ENCODE measurements at regions not wholly inside any gene's neighbourhood (a gene's known extent, or its start where the extent isn't known, plus 50 kb on each side); places are given as distances from the start of the nearest gene placed in this dataset.
"Not testable (repeated sequence)": the region's sequence is repeated elsewhere in the genome, so short reads cannot be mapped to it uniquely, and the experiment has no call there.

DNA sequence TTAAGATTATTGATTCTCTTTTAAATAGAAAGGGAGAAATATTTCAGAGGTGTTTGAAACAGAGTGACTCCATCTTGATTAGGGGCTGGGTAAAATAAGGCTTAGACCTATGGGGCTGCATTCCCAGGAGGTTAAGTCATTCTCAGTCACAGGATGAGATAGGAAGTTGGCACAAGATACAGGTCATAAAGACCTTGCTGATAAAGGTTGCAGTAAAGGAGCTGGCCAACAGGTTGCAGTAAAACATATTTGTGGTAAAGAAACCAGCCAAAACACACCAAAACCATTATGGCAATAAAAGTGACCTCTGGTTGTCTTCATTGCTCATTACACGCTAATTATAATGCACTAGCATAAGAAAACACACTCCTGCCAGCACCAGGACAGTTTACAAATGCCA, 165.0 kb downstream of the SPIN4 start:
- H3K4me3 ChIP-seq (ENCODE audit: low read length), result no peak overlapping the region
- WGBS (ENCODE audit: insufficient coverage, insufficient read length), result no CpG with 5 or more reads among the region's 1 CpG
- no peaks in the 10 kb centered on the region for H3K27me3 ChIP-seq (ENCODE audit: control insufficient read depth, insufficient read depth, low read length)
- no peaks in the 10 kb centered on the region for H3K4me1 ChIP-seq (ENCODE audit: control insufficient read depth, insufficient read depth, low read length)
- H3K9me3 ChIP-seq (ENCODE audit: control insufficient read depth, insufficient read depth, low read length), result no peaks in the 10 kb centered on the region
- no peaks in the 10 kb centered on the region for H3K36me3 ChIP-seq (ENCODE audit: control insufficient read depth, insufficient read depth, low read length)
- no peak for DNase-seq (ENCODE audit: low read depth, low spot score)
- no peak overlapping the region for H3K27ac ChIP-seq (ENCODE audit: low read length)

DNA sequence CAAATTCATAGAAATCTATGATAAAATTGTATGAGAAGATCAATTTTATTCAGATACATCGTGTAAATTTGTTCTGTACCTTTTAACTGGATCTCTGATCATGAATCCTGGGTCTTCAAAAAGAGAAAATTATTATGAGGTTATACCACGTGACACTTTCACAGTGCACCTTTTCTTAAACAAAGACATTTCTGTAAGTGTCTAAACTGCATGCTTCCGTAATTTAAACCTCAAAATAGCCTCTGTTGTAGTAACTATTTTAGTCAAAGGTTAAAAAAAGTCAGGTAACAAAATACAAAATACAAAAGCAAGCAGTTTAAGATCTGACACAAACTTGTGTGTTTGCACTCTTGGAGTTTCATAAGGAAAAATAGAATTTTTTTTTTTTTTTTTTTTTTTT, 171.3 kb downstream of the SPIN4 start:
- not testable (repeated sequence) for H3K36me3 ChIP-seq (ENCODE audit: control insufficient read depth, insufficient read depth, low read length); H3K4me3 ChIP-seq (ENCODE audit: low read length); H3K4me1 ChIP-seq (ENCODE audit: control insufficient read depth, insufficient read depth, low read length); H3K27ac ChIP-seq (ENCODE audit: low read length); DNase-seq (ENCODE audit: low read depth, low spot score); H3K9me3 ChIP-seq (ENCODE audit: control insufficient read depth, insufficient read depth, low read length); H3K27me3 ChIP-seq (ENCODE audit: control insufficient read depth, insufficient read depth, low read length)
- no CpG with 5 or more reads among the region's 3 CpGs for WGBS (ENCODE audit: insufficient coverage, insufficient read length)

DNA sequence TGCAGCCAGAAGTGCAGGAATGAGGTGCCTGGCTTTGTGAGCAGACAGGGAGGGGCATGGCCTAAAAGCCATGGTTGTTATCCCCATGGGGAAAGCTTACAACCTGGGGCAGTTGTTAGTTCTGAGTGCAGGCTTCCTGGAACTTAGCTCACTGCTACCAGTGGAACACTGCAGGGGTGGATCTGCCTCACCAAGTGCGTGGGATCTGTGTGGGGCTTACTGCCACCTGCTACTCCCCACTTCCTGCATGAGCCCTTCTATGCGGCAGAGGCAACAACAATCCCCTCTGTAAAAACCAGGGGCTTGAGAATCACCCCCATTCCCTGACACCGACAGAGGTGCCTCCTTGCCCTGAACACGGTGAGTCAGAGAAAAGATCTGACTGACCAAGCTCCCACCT, 174.6 kb downstream of the SPIN4 start:
- not testable (repeated sequence) for H3K4me3 ChIP-seq (ENCODE audit: low read length); H3K27ac ChIP-seq (ENCODE audit: low read length); H3K36me3 ChIP-seq (ENCODE audit: control insufficient read depth, insufficient read depth, low read length); H3K9me3 ChIP-seq (ENCODE audit: control insufficient read depth, insufficient read depth, low read length); DNase-seq (ENCODE audit: low read depth, low spot score); H3K4me1 ChIP-seq (ENCODE audit: control insufficient read depth, insufficient read depth, low read length); H3K27me3 ChIP-seq (ENCODE audit: control insufficient read depth, insufficient read depth, low read length)
- WGBS (ENCODE audit: insufficient coverage, insufficient read length), result no CpG with 5 or more reads among the region's 4 CpGs

DNA sequence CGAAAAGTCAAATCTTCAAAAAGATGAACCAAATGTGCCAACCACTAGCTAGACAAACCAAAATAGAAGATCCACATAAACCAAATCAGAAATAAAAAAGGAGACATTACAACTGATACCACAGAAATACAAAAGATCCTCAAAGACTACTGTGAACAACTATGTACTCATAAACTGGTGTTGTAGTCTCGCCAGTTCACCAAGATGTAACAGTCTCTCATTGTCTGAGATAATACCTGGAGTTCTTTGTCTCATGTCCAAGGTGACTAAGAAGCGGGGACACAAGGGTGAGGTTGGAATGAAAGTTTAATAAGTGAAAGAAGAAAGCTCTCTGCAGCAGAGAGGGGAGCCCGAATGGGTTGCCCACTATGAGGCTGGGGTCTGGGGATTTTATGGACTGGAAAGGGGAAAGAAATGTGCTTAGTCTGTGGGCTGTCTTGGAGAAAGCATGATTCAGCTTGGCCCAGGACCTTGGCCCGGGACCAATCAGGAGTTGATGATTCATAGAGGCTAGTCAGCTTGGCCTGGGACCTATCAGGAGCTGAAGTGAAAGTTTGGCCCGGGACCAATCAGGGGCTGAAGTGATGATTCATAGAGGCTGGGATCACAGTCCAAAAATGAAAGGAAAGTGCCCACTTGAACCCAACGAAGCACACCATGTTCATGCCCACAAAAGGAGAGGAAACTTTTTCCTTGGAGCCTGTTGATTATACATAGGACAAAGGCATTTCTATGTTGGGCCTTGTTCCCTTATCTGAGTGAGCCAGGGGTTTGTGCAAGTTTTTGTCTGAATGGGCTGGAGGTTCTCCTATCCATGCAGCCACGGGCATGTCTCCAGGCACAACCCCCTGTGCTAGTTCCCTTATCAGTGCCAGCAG, 177.1 kb downstream of the SPIN4 start:
- not testable (repeated sequence) for DNase-seq (ENCODE audit: low read depth, low spot score); H3K4me1 ChIP-seq (ENCODE audit: control insufficient read depth, insufficient read depth, low read length)
- no CpG with 5 or more reads among the region's 8 CpGs for WGBS (ENCODE audit: insufficient coverage, insufficient read length)

DNA sequence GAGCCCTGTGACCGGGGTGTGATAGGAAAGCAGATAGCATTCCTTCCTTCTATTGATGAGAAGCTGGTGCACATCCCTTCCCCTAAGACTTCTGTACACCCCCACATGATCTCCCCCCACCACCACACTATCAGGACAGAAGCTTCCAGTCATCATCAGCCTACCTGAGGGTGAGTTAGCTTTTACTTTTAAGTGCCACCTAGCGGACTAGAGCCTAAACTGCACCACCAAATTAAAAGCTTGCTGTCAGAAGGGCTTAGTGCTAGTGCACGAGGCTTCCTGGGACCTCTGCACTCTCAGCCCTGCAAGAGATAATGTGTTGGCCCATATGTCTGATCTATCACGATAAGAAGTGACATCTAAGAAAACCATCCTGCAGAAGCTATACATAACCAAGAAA, 181.7 kb downstream of the SPIN4 start:
- not testable (repeated sequence) for H3K4me3 ChIP-seq (ENCODE audit: low read length); H3K9me3 ChIP-seq (ENCODE audit: control insufficient read depth, insufficient read depth, low read length); DNase-seq (ENCODE audit: low read depth, low spot score); H3K4me1 ChIP-seq (ENCODE audit: control insufficient read depth, insufficient read depth, low read length); H3K36me3 ChIP-seq (ENCODE audit: control insufficient read depth, insufficient read depth, low read length); H3K27ac ChIP-seq (ENCODE audit: low read length); H3K27me3 ChIP-seq (ENCODE audit: control insufficient read depth, insufficient read depth, low read length)
- WGBS (ENCODE audit: insufficient coverage, insufficient read length), result no CpG with 5 or more reads among the region's 4 CpGs

More for the DNA sequence above, 177.1 kb downstream of the SPIN4 start:
- not testable (repeated sequence) for H3K36me3 ChIP-seq (ENCODE audit: control insufficient read depth, insufficient read depth, low read length); H3K9me3 ChIP-seq (ENCODE audit: control insufficient read depth, insufficient read depth, low read length); H3K27me3 ChIP-seq (ENCODE audit: control insufficient read depth, insufficient read depth, low read length); H3K27ac ChIP-seq (ENCODE audit: low read length); H3K4me3 ChIP-seq (ENCODE audit: low read length)

DNA sequence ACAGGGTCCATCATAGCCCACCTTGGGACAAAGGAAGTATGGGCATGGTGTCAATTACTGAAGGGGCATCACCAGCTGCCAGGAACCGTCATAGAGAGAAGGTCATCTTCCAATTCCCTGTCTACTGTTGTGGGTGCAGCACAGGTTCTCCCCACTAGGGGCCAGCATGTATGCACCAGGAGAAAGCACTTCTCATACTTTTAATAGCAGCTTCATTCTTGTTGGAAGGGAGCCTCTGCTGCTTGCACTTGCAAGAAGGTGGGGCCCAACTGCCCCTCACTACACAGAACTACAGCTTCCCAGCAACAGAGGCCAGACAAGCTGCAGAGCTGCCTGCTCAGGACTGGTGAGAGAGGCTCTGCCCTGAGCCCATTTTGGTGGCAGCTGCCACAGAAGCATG, 182.2 kb downstream of the SPIN4 start:
- not testable (repeated sequence) for H3K9me3 ChIP-seq (ENCODE audit: control insufficient read depth, insufficient read depth, low read length); H3K27ac ChIP-seq (ENCODE audit: low read length); H3K27me3 ChIP-seq (ENCODE audit: control insufficient read depth, insufficient read depth, low read length); H3K36me3 ChIP-seq (ENCODE audit: control insufficient read depth, insufficient read depth, low read length); DNase-seq (ENCODE audit: low read depth, low spot score); H3K4me1 ChIP-seq (ENCODE audit: control insufficient read depth, insufficient read depth, low read length); H3K4me3 ChIP-seq (ENCODE audit: low read length)
- WGBS (ENCODE audit: insufficient coverage, insufficient read length), result no CpG with 5 or more reads among the region's 1 CpG

DNA sequence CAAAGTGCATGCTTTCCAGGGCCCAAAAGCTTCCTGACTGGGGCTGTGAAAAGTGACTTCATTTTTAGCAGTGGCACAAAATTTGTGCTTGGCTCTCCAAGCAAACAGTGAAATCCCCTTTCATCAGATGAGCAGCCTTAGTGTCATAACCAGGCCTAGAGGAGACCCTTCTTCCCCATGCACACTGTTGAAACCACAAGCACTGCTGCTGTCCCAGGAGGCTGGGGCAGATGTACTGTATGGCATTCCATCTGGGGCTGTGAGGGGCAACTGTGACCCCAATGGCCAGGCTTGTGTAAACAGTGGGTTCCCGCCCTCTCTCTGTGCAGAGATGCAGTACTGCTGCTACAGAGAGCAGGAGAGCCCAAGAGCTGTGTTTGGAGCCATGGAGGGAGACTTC, 184.1 kb downstream of the SPIN4 start:
- H3K36me3 ChIP-seq (ENCODE audit: control insufficient read depth, insufficient read depth, low read length); H3K27ac ChIP-seq (ENCODE audit: low read length); H3K4me3 ChIP-seq (ENCODE audit: low read length); H3K27me3 ChIP-seq (ENCODE audit: control insufficient read depth, insufficient read depth, low read length); H3K9me3 ChIP-seq (ENCODE audit: control insufficient read depth, insufficient read depth, low read length); H3K4me1 ChIP-seq (ENCODE audit: control insufficient read depth, insufficient read depth, low read length); DNase-seq (ENCODE audit: low read depth, low spot score): not testable (repeated sequence)
- no CpG with 5 or more reads among the region's 1 CpG for WGBS (ENCODE audit: insufficient coverage, insufficient read length)

DNA sequence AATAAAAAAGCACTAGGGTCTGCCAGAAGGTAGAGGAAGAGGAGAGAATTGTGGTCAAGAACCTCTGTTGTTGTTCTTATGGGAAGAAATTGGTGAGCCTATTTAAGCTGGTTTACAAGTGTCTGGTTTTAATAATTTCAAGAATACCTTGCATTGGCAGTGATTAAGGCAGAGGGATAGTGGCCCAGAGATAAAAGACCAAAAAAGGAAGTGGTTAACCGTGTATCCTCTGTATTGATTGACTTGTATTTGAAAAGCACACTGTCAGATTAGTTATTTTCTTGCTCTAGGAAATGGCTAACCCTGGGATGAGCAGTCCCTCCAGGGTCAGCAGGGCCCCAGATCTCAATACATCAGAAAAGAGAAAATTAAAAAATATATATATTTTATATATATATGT, 190.1 kb downstream of the SPIN4 start:
- not testable (repeated sequence) for H3K4me1 ChIP-seq (ENCODE audit: control insufficient read depth, insufficient read depth, low read length)

DNA sequence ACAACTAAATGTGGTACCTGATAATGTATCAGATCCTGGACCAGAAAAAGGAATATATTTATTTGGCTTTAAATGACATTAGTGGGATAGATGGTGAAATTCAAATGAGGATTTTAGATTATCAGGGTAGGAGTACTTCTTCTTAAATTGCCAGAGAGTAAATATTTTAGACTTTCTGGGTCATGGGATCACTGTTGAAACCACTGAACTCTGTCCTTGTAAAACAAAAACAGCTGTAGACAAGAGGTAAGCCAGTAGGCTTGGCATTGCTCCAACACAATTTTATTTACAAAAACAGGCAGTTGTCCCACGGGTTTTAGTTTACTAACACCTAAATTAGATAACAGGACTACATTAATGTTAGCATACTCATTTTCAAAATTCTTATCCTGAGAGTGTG, 190.8 kb downstream of the SPIN4 start:
- H3K9me3 ChIP-seq (ENCODE audit: control insufficient read depth, insufficient read depth, low read length); H3K27ac ChIP-seq (ENCODE audit: low read length); H3K4me3 ChIP-seq (ENCODE audit: low read length); H3K36me3 ChIP-seq (ENCODE audit: control insufficient read depth, insufficient read depth, low read length); H3K4me1 ChIP-seq (ENCODE audit: control insufficient read depth, insufficient read depth, low read length); DNase-seq (ENCODE audit: low read depth, low spot score); H3K27me3 ChIP-seq (ENCODE audit: control insufficient read depth, insufficient read depth, low read length): not testable (repeated sequence)
- WGBS (ENCODE audit: insufficient coverage, insufficient read length), result no CpG with 5 or more reads among the region's 1 CpG

More for the DNA sequence above, 190.1 kb downstream of the SPIN4 start:
- not testable (repeated sequence) for DNase-seq (ENCODE audit: low read depth, low spot score); H3K36me3 ChIP-seq (ENCODE audit: control insufficient read depth, insufficient read depth, low read length); H3K4me3 ChIP-seq (ENCODE audit: low read length); H3K27ac ChIP-seq (ENCODE audit: low read length); H3K9me3 ChIP-seq (ENCODE audit: control insufficient read depth, insufficient read depth, low read length); H3K27me3 ChIP-seq (ENCODE audit: control insufficient read depth, insufficient read depth, low read length)
- WGBS (ENCODE audit: insufficient coverage, insufficient read length), result no CpG with 5 or more reads among the region's 1 CpG

DNA sequence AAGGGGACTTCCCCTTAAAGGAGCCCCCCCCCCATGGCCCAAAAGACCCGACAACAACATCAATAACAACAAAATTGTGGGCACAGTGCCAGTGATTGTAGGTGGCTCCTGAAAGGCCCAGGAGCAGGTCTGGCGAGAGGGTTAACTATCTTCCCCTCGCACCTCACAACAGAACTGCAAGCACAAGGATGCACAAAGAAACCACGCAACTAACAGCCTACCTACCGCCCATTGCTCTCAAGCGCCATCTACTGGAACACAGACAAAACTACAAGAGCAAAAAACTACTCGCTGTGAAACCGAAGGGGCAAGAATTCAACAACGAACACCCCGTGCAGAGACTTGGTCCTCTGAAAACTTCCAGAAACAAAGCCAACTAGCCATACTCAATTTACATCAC, 205.6 kb downstream of the SPIN4 start:
- not testable (repeated sequence) for H3K9me3 ChIP-seq (ENCODE audit: control insufficient read depth, insufficient read depth, low read length); H3K4me3 ChIP-seq (ENCODE audit: low read length); DNase-seq (ENCODE audit: low read depth, low spot score); H3K27me3 ChIP-seq (ENCODE audit: control insufficient read depth, insufficient read depth, low read length); H3K4me1 ChIP-seq (ENCODE audit: control insufficient read depth, insufficient read depth, low read length); H3K36me3 ChIP-seq (ENCODE audit: control insufficient read depth, insufficient read depth, low read length); H3K27ac ChIP-seq (ENCODE audit: low read length)
- WGBS (ENCODE audit: insufficient coverage, insufficient read length), result no CpG with 5 or more reads among the region's 10 CpGs

DNA sequence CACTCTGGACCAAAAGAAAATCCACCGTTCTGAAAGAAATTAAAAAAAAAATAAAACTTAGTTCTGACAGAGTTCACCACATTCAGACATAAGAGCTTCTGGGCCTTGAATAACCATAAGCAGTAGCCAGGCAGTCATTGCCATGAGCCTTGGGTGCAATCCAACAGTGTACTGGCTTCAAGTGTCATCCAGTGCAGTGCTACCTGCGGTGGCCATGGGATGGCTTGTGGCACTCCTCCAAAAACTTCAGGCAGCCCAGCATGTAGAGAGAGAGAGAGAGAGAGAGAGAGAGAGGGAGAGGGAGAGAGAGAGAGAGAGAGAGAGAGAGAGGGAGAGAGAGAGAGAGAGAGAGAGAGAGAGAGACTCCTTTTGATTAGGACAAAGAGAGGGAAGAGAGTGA, 208.5 kb downstream of the SPIN4 start:
- H3K36me3 ChIP-seq (ENCODE audit: control insufficient read depth, insufficient read depth, low read length); H3K27me3 ChIP-seq (ENCODE audit: control insufficient read depth, insufficient read depth, low read length); H3K4me3 ChIP-seq (ENCODE audit: low read length); H3K27ac ChIP-seq (ENCODE audit: low read length); H3K9me3 ChIP-seq (ENCODE audit: control insufficient read depth, insufficient read depth, low read length); H3K4me1 ChIP-seq (ENCODE audit: control insufficient read depth, insufficient read depth, low read length); DNase-seq (ENCODE audit: low read depth, low spot score): not testable (repeated sequence)
- no CpG with 5 or more reads among the region's 2 CpGs for WGBS (ENCODE audit: insufficient coverage, insufficient read length)

All from iPS DF 6.9 (cell line).